Keratinocyte (primary cell): ENCODE measurements at regions not wholly inside any gene's neighbourhood (a gene's known extent, or its start where the extent isn't known, plus 50 kb on each side); places are given as distances from the start of the nearest gene placed in this dataset.

Source experiments
- DNase-seq: peaks from one replicate; pipeline ENCODE4 v3.0.0-alpha.2; 2011; ENCODE audit warnings: low read depth, missing footprints, low spot score
- FAIRE-seq: peaks from 2 replicates; lab custom pipeline; 2011; peaks lifted over from hg19 to GRCh38; lab: Jason Lieb, UNC
- H2AFZ ChIP-seq: 2 replicates; pipeline ENCODE4 v1.6.0; 2012; ENCODE audit warnings: low read length, control low read depth, inconsistent platforms; ENCODE audit not compliant: control insufficient read depth
- H3K27ac ChIP-seq: 2 replicates; pipeline ENCODE4 v1.5.1; 2011; ENCODE audit warnings: low read length; ENCODE audit not compliant: control insufficient read depth, insufficient read depth
- H3K27me3 ChIP-seq: 3 replicates; pipeline ENCODE4 v1.6.0; 2011; ENCODE audit warnings: low read length; ENCODE audit not compliant: control insufficient read depth, insufficient read depth; ENCODE audit errors: extremely low read depth
- H3K36me3 ChIP-seq, 2 experiments: 2 replicates in 1 of 2; 3 replicates in 1 of 2; pipeline ENCODE4 v1.5.1; 2011; ENCODE audit warnings: low read length in 2 of 2, mild to moderate bottlenecking in 1 of 2; ENCODE audit not compliant: control insufficient read depth in 2 of 2, insufficient read depth in 2 of 2; ENCODE audit errors: extremely low read depth in 1 of 2
- H3K4me1 ChIP-seq: 3 replicates; pipeline ENCODE4 v1.5.1; 2011; ENCODE audit warnings: low read length; ENCODE audit not compliant: control insufficient read depth, insufficient read depth; ENCODE audit errors: extremely low read depth
- H3K4me2 ChIP-seq: 3 replicates; pipeline ENCODE4 v1.6.0; 2011; ENCODE audit warnings: low read depth, low read length; ENCODE audit not compliant: control insufficient read depth, insufficient read depth; ENCODE audit errors: extremely low read depth
- H3K4me3 ChIP-seq, 3 experiments: fragments of 200-600 bp in 1 of 3; sonication (generic) in 1 of 3; 2 replicates in 2 of 3; 3 replicates in 1 of 3; pipeline ENCODE4 v1.5.1; 2011 to 2016; ENCODE audit warnings: low read length in 3 of 3, mild to moderate bottlenecking in 3 of 3, control low read depth in 2 of 3, inconsistent platforms in 1 of 3, low read depth in 1 of 3, mixed read lengths in 1 of 3, mixed run types in 1 of 3, moderate library complexity in 1 of 3; ENCODE audit not compliant: control insufficient read depth in 2 of 3, insufficient read depth in 2 of 3; ENCODE audit errors: extremely low read depth in 1 of 3
- H3K79me2 ChIP-seq: 2 replicates; pipeline ENCODE4 v1.6.0; 2012; ENCODE audit warnings: low read length; ENCODE audit not compliant: control insufficient read depth, insufficient read depth
- H3K9ac ChIP-seq: 3 replicates; pipeline ENCODE4 v1.6.0; 2011; ENCODE audit warnings: low read length; ENCODE audit not compliant: control insufficient read depth, insufficient read depth; ENCODE audit errors: extremely low read depth
- H3K9me1 ChIP-seq: 3 replicates; pipeline ENCODE4 v1.6.0; 2011; ENCODE audit warnings: low read length; ENCODE audit not compliant: control insufficient read depth, insufficient read depth; ENCODE audit errors: extremely low read depth
- H3K9me3 ChIP-seq: 2 replicates; pipeline ENCODE4 v1.5.1; 2012; ENCODE audit warnings: low read depth, low read length; ENCODE audit not compliant: control insufficient read depth
- H4K20me1 ChIP-seq: 3 replicates; pipeline ENCODE4 v1.6.0; 2011; ENCODE audit warnings: low read length; ENCODE audit not compliant: control insufficient read depth, insufficient read depth; ENCODE audit errors: extremely low read depth
- EZH2 ChIP-seq: IDR thresholded peaks from one replicate; pipeline ENCODE4 v1.6.1; 2012; ENCODE audit warnings: inconsistent platforms, mild to moderate bottlenecking, low read length, moderate library complexity
- dilution Hi-C: fragments of 300-500 bp; cut with MboI; formaldehyde crosslinking; loops from one replicate; pipeline ENCODE4 v1.7.0; 2020; ENCODE audit warnings: low sequenced_read_pairs; ENCODE audit not compliant: extremely low pct_ligation_motif_present
- TF ChIP-seq, protein P1 (sequence below), 3 experiments: IDR thresholded peaks in 1 of 3; conservative IDR thresholded peaks in 1 of 3; optimal IDR thresholded peaks in 1 of 3; 2 replicates in 2 of 3; 3 replicates in 1 of 3; pipeline versions ENCODE3 to v1.5.1; 2011; ENCODE audit warnings: low read length in 3 of 3, mild to moderate bottlenecking in 3 of 3, moderate library complexity in 2 of 3, control low read depth in 1 of 3, inconsistent platforms in 1 of 3; ENCODE audit not compliant: insufficient read depth in 2 of 3; ENCODE audit errors: extremely low read depth in 1 of 3

DNA sequence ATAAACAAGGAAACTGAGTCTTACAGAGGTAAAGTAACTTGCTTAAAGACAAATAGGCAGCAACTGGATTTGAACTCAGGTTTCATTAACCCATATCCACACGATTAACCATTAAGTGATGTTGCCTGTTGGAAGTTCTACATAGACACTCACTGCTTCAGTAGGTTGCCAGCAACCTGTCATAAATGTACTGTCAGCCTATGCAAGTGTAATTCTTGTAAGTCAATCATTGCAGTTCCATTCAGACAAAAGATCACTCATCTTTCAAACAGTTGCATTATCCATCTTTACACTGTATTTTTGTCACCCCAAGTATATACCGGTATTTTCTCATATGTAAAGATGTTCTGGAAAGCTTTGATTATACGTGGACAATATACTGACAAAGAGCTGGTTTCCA lies 676.9 kb upstream of the PCDH20 start:
- no peaks in the 10 kb centered on the region for H3K79me2 ChIP-seq
- no peak overlapping the region for H3K9ac ChIP-seq
- no peaks in the 10 kb centered on the region for H3K4me1 ChIP-seq
- no peaks in the 10 kb centered on the region for H3K36me3 ChIP-seq
- no peak for TF ChIP-seq EZH2
- TF ChIP-seq, protein P1, sequence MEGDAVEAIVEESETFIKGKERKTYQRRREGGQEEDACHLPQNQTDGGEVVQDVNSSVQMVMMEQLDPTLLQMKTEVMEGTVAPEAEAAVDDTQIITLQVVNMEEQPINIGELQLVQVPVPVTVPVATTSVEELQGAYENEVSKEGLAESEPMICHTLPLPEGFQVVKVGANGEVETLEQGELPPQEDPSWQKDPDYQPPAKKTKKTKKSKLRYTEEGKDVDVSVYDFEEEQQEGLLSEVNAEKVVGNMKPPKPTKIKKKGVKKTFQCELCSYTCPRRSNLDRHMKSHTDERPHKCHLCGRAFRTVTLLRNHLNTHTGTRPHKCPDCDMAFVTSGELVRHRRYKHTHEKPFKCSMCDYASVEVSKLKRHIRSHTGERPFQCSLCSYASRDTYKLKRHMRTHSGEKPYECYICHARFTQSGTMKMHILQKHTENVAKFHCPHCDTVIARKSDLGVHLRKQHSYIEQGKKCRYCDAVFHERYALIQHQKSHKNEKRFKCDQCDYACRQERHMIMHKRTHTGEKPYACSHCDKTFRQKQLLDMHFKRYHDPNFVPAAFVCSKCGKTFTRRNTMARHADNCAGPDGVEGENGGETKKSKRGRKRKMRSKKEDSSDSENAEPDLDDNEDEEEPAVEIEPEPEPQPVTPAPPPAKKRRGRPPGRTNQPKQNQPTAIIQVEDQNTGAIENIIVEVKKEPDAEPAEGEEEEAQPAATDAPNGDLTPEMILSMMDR (optimal IDR thresholded peaks at IDR 0.05 in 1 of 3, IDR thresholded peaks at IDR 0.05 in 1 of 3, conservative IDR thresholded peaks at IDR 0.05 in 1 of 3; ENCODE audit: extremely low read depth in 1 of 3, insufficient read depth in 2 of 3, low read length in 3 of 3), result no peak
- no peaks in the 10 kb centered on the region for H3K27me3 ChIP-seq
- FAIRE-seq, result no peak
- DNase-seq, result no peak
- no peaks in the 10 kb centered on the region for H3K9me1 ChIP-seq
- H3K9me3 ChIP-seq, result no peaks in the 10 kb centered on the region
- dilution Hi-C loops, result no loop called here
- H3K27ac ChIP-seq, result no peak overlapping the region
- H3K4me3 ChIP-seq, result no peak overlapping the region
- no peak overlapping the region for H2AFZ ChIP-seq
- no peak overlapping the region for H3K4me2 ChIP-seq
- H4K20me1 ChIP-seq, result no peaks in the 10 kb centered on the region

DNA sequence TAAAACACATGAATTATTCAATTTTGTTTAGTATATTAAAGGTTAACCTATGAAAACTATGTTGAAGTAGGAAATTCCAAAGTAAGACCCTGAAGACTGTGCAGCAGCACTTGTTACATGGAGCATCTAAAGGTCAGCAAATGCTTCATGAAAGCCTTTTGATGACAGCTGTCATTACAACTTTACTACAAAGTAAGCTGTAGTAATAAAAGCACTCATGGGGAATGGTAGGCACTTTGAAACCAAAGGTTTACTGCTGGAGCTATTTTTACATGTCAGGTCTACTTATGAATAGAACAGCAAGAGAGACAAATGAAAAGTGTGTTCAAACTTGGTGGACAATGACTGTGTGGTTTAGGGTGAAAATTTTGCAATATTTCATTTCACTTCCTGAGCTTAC lies 672.5 kb upstream of the PCDH20 start:
- TF ChIP-seq EZH2, result no peak
- TF ChIP-seq, protein P1 (optimal IDR thresholded peaks at IDR 0.05 in 1 of 3, IDR thresholded peaks at IDR 0.05 in 1 of 3, conservative IDR thresholded peaks at IDR 0.05 in 1 of 3; ENCODE audit: extremely low read depth in 1 of 3, insufficient read depth in 2 of 3, low read length in 3 of 3), result no peak
- Histone ChIP-seq H2AFZ (no peak overlapping the region), H3K27me3 (no peaks in the 10 kb centered on the region), H3K4me1 (no peaks in the 10 kb centered on the region), H3K36me3 (no peaks in the 10 kb centered on the region), H3K4me2 (no peak overlapping the region), H3K27ac (no peak overlapping the region), H4K20me1 (no peaks in the 10 kb centered on the region), H3K79me2 (no peaks in the 10 kb centered on the region), H3K9me3 (no peaks in the 10 kb centered on the region), H3K4me3 (no peak overlapping the region), H3K9me1 (no peaks in the 10 kb centered on the region), H3K9ac (no peak overlapping the region)
- FAIRE-seq, result no peak
- dilution Hi-C loops, result no loop called here
- DNase-seq, result no peak
